ENCODE measurements at regions not wholly inside any gene's neighbourhood (a gene's known extent, or its start where the extent isn't known, plus 50 kb on each side); places are given as distances from the start of the nearest gene placed in this dataset.
"Not testable (repeated sequence)": the region's sequence is repeated elsewhere in the genome, so short reads cannot be mapped to it uniquely, and the experiment has no call there.

GRCh38 chr9:63784421-63784820, 1500.6 kb downstream of the FOXD4L5 start:
- TF ChIP-seq CTCF, POLR2A (IDR thresholded peaks at IDR 0.05): not testable (repeated sequence)
